A549 (cell line): ENCODE measurements at regions not wholly inside any gene's neighbourhood (a gene's known extent, or its start where the extent isn't known, plus 50 kb on each side); places are given as distances from the start of the nearest gene placed in this dataset.

Source experiments
- ATAC-seq, 2 experiments: fragments of 200-7000 bp in 1 of 2; fragments of >200 bp in 1 of 2; cut with Nextera tagmentation in 1 of 2; cut with Tn5 transposase in 1 of 2; 3 replicates each; pipeline versions ENCODE4 v1.8.0 to v1.9.1; 2018 to 2020; ENCODE audit warnings: mild to moderate bottlenecking in 1 of 2, moderate library complexity in 1 of 2
- CTCF ChIA-PET: fragments of 300-600 bp; sonication (Branson Sonifier 250); formaldehyde crosslinking; extraction: SDS; loops from one replicate; lab custom pipeline; 2021; ENCODE audit warnings: antibody characterized with exemption, inconsistent platforms; lab: Yijun Ruan, JAX
- POLR2A ChIA-PET: fragments of 350-600 bp; formaldehyde crosslinking; extraction: SDS; loops from one replicate; lab custom pipeline; 2021; ENCODE audit warnings: antibody characterized with exemption, inconsistent platforms; lab: Yijun Ruan, JAX
- DNase-seq, 2 experiments: peaks; one replicate each; pipeline versions ENCODE4 v3.0.0 to v3.0.0-alpha.2; 2011 to 2016; ENCODE audit warnings: low read depth in 1 of 2, low spot score in 1 of 2
- FAIRE-seq: peaks from 2 replicates; lab custom pipeline; 2011; peaks lifted over from hg19 to GRCh38; lab: Jason Lieb, UNC
- H3K27ac ChIP-seq, 2 experiments: fragments of >200 bp; sonication (Bioruptor Twin); formaldehyde crosslinking; 3 replicates each; pipeline ENCODE4 v1.5.1; 2016 to 2017
- H3K4me1 ChIP-seq: fragments of >200 bp; sonication (Bioruptor Twin); formaldehyde crosslinking; 3 replicates; pipeline ENCODE4 v1.6.1; 2016
- H3K4me2 ChIP-seq: fragments of >200 bp; sonication (Bioruptor Twin); formaldehyde crosslinking; 3 replicates; pipeline ENCODE4 v1.6.1; 2016
- H3K4me3 ChIP-seq: fragments of >200 bp; sonication (Bioruptor Twin); formaldehyde crosslinking; 3 replicates; pipeline ENCODE4 v1.5.1; 2016
- H3K9me3 ChIP-seq: fragments of >200 bp; sonication (Bioruptor Twin); formaldehyde crosslinking; 3 replicates; pipeline ENCODE4 v1.6.1; 2016
- BHLHE40 ChIP-seq: IDR thresholded peaks from 2 replicates; pipeline ENCODE4 v1.6.1; 2012; ENCODE audit warnings: low read depth, low read length, inconsistent platforms
- CBX2 ChIP-seq: fragments of 200-600 bp; sonication (generic); IDR thresholded peaks from 2 replicates; pipeline ENCODE4 v1.6.1; 2016; ENCODE audit warnings: low read depth, mild to moderate bottlenecking, borderline replicate concordance
- CBX8 ChIP-seq: fragments of 200-600 bp; sonication (generic); IDR thresholded peaks from 2 replicates; pipeline ENCODE4 v1.6.1; 2016
- CHD2 ChIP-seq: fragments of 150-350 bp; IDR thresholded peaks from 2 replicates; pipeline ENCODE4 v1.6.1; 2014; ENCODE audit warnings: low read length; ENCODE audit not compliant: partially characterized antibody
- GATA3 ChIP-seq: IDR thresholded peaks from 2 replicates; pipeline ENCODE4 v1.6.1; 2012; ENCODE audit warnings: borderline replicate concordance
- HOXB5 ChIP-seq: fragments of 250-450 bp; sonication (Bioruptor Pico); IDR thresholded peaks from 2 replicates; pipeline ENCODE4 v1.5.0; 2020; ENCODE audit warnings: mild to moderate bottlenecking, moderate library complexity
- JUN ChIP-seq, 2 experiments: fragments of >200 bp; sonication (Bioruptor Twin); formaldehyde crosslinking; IDR thresholded peaks; 2 replicates in 1 of 2; 3 replicates in 1 of 2; pipeline ENCODE4 v1.6.1; 2016 to 2017
- JUNB ChIP-seq: fragments of >200 bp; sonication (Bioruptor Twin); formaldehyde crosslinking; IDR thresholded peaks from 2 replicates; pipeline ENCODE4 v1.6.1; 2016
- MAFK ChIP-seq: fragments of 450-650 bp; IDR thresholded peaks from 2 replicates; pipeline ENCODE4 v1.6.1; 2014; ENCODE audit not compliant: partially characterized antibody
- MYC ChIP-seq: IDR thresholded peaks from 2 replicates; pipeline ENCODE4 v1.6.1; 2012; ENCODE audit warnings: mild to moderate bottlenecking, inconsistent platforms, low read length, improper control_type of control experiment, borderline replicate concordance
- NFE2L2 ChIP-seq: fragments of 150-350 bp; conservative IDR thresholded peaks from 2 replicates; pipeline ENCODE4 v1.6.1; 2014; ENCODE audit warnings: low read length
- PHF8 ChIP-seq: fragments of 200-600 bp; sonication (generic); IDR thresholded peaks from 2 replicates; pipeline ENCODE4 v1.6.1; 2016; ENCODE audit warnings: low read depth, mild to moderate bottlenecking, antibody characterized with exemption, moderate library complexity, borderline replicate concordance
- RFX5 ChIP-seq: fragments of 450-650 bp; IDR thresholded peaks from 2 replicates; pipeline ENCODE4 v1.7.1; 2014; ENCODE audit warnings: antibody characterized with exemption, mild to moderate bottlenecking, moderate library complexity
- SMC3 ChIP-seq: fragments of >200 bp; sonication (Bioruptor Twin); formaldehyde crosslinking; IDR thresholded peaks from 3 replicates; pipeline ENCODE4 v1.6.1; 2018; ENCODE audit warnings: inconsistent platforms
- ZFP36 ChIP-seq: fragments of 450-650 bp; IDR thresholded peaks from 2 replicates; pipeline ENCODE4 v1.6.1; 2014; ENCODE audit warnings: borderline replicate concordance; ENCODE audit not compliant: partially characterized antibody
- ZNF302 ChIP-seq: fragments of 250-450 bp; sonication (Bioruptor Pico); IDR thresholded peaks from 2 replicates; pipeline ENCODE4 v1.9.0; 2021; ENCODE audit warnings: inconsistent platforms, mild to moderate bottlenecking, moderate library complexity
- ZSCAN20 ChIP-seq: fragments of 250-450 bp; sonication (Bioruptor Pico); IDR thresholded peaks from 2 replicates; pipeline ENCODE4 v1.8.0; 2022; ENCODE audit warnings: mild to moderate bottlenecking, moderate library complexity
- WGBS: methylation state at CpG from one replicate; pipeline ENCODE4 v1.1.6; 2017; ENCODE audit errors: missing lambda C conversion rate; 5-methylcytosine and 5-hydroxymethylcytosine counted together
- TF ChIP-seq, protein P1 (sequence below): IDR thresholded peaks from 2 replicates; pipeline ENCODE4 v1.6.1; 2012
- TF ChIP-seq, protein P2 (sequence below): fragments of 250-450 bp; sonication (Bioruptor Pico); IDR thresholded peaks from 2 replicates; pipeline ENCODE4 v1.5.0; 2020; ENCODE audit warnings: low read depth, mild to moderate bottlenecking, moderate library complexity
- TF ChIP-seq, protein P3 (sequence below): fragments of 450-650 bp; IDR thresholded peaks from 2 replicates; pipeline ENCODE4 v1.6.1; 2014; ENCODE audit warnings: antibody characterized with exemption
- TF ChIP-seq, protein P4 (sequence below): fragments of >200 bp; sonication (Bioruptor Twin); formaldehyde crosslinking; IDR thresholded peaks from 3 replicates; pipeline ENCODE4 v1.6.1; 2016
- TF ChIP-seq, protein P5 (sequence below): IDR thresholded peaks from 2 replicates; pipeline ENCODE4 v1.6.1; 2012

DNA sequence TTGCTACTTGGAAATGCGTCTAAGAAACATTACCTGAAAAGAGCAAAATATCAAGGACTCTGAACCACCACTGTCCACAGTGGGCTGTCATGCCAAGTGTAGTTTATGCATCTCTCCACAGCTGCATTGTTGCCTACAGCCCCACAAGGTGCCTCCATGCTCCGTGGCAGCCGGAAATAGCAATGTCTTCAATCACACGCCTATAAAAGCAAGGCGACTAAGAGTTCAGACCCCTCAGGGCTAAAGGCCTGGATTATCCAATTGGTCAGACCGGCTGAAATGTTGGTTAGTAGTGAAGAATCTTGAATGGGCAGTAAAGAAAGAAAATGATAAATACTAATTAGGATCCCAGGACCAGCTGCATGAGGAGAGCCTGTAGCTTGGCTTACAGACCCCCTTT, 114.0 kb upstream of the SLC35G4 start:
- Histone ChIP-seq H3K4me2 (no peak overlapping the region), H3K27ac (0 out of 6 replicates have a peak overlapping the region, but pooled peaks of 1 of the 2 experiments have one; percentile 37), H3K9me3 (no peaks in the 10 kb centered on the region), H3K4me3 (no peak overlapping the region), H3K4me1 (peaks cover 39% of the 10 kb centered on the region)
- ChIA-PET CTCF (no interaction called here), POLR2A (no interaction called here)
- 84% methylated on average over 6 of the region's 6 CpGs for WGBS
- ATAC-seq = no peak
- DNase-seq = no peak
- TF ChIP-seq MYC (no peak), BHLHE40 (no peak), SMC3 (no peak), PHF8 (no peak), JUN (IDR thresholded peaks at IDR 0.05) (no peak), JUNB (no peak), ZNF302 (no peak)
- TF ChIP-seq, protein P1, sequence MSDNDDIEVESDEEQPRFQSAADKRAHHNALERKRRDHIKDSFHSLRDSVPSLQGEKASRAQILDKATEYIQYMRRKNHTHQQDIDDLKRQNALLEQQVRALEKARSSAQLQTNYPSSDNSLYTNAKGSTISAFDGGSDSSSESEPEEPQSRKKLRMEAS = no peak
- TF ChIP-seq, protein P2, sequence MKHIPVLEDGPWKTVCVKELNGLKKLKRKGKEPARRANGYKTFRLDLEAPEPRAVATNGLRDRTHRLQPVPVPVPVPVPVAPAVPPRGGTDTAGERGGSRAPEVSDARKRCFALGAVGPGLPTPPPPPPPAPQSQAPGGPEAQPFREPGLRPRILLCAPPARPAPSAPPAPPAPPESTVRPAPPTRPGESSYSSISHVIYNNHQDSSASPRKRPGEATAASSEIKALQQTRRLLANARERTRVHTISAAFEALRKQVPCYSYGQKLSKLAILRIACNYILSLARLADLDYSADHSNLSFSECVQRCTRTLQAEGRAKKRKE (CRISPR knock-in tag) = no peak
- FAIRE-seq = no peak

DNA sequence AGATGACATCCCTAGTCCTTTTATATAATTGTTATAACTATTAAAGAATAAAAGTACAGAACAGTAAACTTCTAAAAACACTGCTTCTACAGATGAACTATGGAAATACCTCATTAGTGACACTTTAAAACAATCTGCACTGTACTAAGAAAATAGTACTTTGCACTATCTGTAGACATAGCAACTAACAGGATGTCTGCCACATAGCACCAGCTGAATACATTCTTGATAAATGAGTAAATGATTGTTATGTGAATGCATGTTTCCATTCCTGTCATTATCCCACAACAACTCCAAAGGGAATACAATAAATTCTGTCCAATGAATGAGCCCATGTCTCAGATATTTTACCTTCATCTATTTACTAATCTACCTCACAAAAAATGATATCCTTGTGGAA, 115.3 kb upstream of the SLC35G4 start:
- DNase-seq = no peak
- no peak for FAIRE-seq
- ATAC-seq = no peak
- ChIA-PET CTCF (no interaction called here), POLR2A (no interaction called here)
- H3K4me2 ChIP-seq = no peak overlapping the region
- H3K9me3 ChIP-seq = no peaks in the 10 kb centered on the region
- H3K4me3 ChIP-seq = no peak overlapping the region
- no peak overlapping the region for H3K27ac ChIP-seq
- TF ChIP-seq CBX2 (no peak), NFE2L2 (no peak), RFX5 (no peak), ZFP36 (no peak), MAFK (no peak), CHD2 (no peak), ZSCAN20 (CRISPR knock-in tag) (no peak), SMC3 (no peak), CBX8 (no peak), GATA3 (no peak), HOXB5 (CRISPR knock-in tag) (no peak), ZNF302 (no peak)
- TF ChIP-seq, protein P3, sequence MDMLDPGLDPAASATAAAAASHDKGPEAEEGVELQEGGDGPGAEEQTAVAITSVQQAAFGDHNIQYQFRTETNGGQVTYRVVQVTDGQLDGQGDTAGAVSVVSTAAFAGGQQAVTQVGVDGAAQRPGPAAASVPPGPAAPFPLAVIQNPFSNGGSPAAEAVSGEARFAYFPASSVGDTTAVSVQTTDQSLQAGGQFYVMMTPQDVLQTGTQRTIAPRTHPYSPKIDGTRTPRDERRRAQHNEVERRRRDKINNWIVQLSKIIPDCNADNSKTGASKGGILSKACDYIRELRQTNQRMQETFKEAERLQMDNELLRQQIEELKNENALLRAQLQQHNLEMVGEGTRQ = no peak
- TF ChIP-seq, protein P4, sequence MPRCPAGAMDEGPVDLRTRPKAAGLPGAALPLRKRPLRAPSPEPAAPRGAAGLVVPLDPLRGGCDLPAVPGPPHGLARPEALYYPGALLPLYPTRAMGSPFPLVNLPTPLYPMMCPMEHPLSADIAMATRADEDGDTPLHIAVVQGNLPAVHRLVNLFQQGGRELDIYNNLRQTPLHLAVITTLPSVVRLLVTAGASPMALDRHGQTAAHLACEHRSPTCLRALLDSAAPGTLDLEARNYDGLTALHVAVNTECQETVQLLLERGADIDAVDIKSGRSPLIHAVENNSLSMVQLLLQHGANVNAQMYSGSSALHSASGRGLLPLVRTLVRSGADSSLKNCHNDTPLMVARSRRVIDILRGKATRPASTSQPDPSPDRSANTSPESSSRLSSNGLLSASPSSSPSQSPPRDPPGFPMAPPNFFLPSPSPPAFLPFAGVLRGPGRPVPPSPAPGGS = no peak
- TF ChIP-seq, protein P2 (CRISPR knock-in tag) = no peak
- TF ChIP-seq, protein P5, sequence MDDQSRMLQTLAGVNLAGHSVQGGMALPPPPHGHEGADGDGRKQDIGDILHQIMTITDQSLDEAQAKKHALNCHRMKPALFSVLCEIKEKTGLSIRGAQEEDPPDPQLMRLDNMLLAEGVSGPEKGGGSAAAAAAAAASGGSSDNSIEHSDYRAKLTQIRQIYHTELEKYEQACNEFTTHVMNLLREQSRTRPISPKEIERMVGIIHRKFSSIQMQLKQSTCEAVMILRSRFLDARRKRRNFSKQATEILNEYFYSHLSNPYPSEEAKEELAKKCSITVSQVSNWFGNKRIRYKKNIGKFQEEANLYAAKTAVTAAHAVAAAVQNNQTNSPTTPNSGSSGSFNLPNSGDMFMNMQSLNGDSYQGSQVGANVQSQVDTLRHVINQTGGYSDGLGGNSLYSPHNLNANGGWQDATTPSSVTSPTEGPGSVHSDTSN = no peak
- peaks cover 27% of the 10 kb centered on the region for H3K4me1 ChIP-seq
